Lower leg skin (tissue), 4 donors: ENCODE measurements at regions not wholly inside any gene's neighbourhood (a gene's known extent, or its start where the extent isn't known, plus 50 kb on each side); places are given as distances from the start of the nearest gene placed in this dataset.

Experiments used
- DNase-seq, 2 donors: peaks; one replicate each; pipeline ENCODE4 v3.0.0-alpha.2; 2019; ENCODE audit warnings: low spot score in 2 of 2
- H3K4me3 ChIP-seq: fragments of 200-600 bp; sonication (generic); 2 replicates; pipeline ENCODE4 v1.5.1; 2017; ENCODE audit warnings: mild to moderate bottlenecking, low read depth; ENCODE audit not compliant: poor library complexity, severe bottlenecking
- POLR2A ChIP-seq, 2 donors: fragments of 450-650 bp; IDR thresholded peaks; one replicate each; pipeline ENCODE4 v1.6.1; 2016 to 2017; ENCODE audit warnings: antibody characterized with exemption in 2 of 2, mild to moderate bottlenecking in 1 of 2, moderate library complexity in 1 of 2
- whole genome bisulfite sequencing, 2 donors: methylation state at CpG; one replicate each; pipeline ENCODE4 v1.1.5; 2018; 5-methylcytosine and 5-hydroxymethylcytosine counted together
- intact Hi-C: fragments of 100-400 bp; cut with DNase I; formaldehyde crosslinking; loops from one replicate; pipeline ENCODE4 v1.15.0; 2023; ENCODE audit warnings: low total_unique reads
- TF ChIP-seq, protein P1 (sequence below), 3 donors: fragments of 450-650 bp; IDR thresholded peaks; one replicate each; pipeline ENCODE4 v1.5.1; 2016; ENCODE audit warnings: antibody characterized with exemption in 3 of 3, mild to moderate bottlenecking in 3 of 3, moderate library complexity in 2 of 3

DNA sequence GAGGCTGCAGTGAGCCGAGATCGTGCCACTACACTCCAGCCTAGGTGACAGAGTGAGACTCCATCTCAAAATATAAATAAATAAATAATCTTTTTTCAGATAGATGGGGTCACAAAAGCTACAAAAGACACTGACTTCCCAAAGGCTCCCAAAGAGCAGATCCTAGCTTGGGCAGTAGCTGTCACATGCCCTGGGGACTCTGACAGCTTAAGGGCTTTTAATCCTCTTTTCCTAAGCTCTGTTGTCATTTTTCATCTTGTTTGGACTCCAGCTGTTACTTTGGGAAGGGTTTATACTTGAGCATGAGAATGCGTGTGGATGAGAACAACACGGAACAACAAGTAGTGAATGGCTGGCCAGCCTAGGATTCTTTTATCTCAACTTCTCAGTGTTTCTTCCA lies 231.7 kb downstream of the MZT1 start:
- 91 to 97% methylated on average over 4 of the region's 4 CpGs for WGBS, 2 donors
- H3K4me3 ChIP-seq = no peak overlapping the region
- no peak for TF ChIP-seq POLR2A (IDR thresholded peaks at IDR 0.05)
- TF ChIP-seq, protein P1, sequence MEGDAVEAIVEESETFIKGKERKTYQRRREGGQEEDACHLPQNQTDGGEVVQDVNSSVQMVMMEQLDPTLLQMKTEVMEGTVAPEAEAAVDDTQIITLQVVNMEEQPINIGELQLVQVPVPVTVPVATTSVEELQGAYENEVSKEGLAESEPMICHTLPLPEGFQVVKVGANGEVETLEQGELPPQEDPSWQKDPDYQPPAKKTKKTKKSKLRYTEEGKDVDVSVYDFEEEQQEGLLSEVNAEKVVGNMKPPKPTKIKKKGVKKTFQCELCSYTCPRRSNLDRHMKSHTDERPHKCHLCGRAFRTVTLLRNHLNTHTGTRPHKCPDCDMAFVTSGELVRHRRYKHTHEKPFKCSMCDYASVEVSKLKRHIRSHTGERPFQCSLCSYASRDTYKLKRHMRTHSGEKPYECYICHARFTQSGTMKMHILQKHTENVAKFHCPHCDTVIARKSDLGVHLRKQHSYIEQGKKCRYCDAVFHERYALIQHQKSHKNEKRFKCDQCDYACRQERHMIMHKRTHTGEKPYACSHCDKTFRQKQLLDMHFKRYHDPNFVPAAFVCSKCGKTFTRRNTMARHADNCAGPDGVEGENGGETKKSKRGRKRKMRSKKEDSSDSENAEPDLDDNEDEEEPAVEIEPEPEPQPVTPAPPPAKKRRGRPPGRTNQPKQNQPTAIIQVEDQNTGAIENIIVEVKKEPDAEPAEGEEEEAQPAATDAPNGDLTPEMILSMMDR (IDR thresholded peaks at IDR 0.05) = no peak
- intact Hi-C loops = no loop called here
- no peak for DNase-seq

DNA sequence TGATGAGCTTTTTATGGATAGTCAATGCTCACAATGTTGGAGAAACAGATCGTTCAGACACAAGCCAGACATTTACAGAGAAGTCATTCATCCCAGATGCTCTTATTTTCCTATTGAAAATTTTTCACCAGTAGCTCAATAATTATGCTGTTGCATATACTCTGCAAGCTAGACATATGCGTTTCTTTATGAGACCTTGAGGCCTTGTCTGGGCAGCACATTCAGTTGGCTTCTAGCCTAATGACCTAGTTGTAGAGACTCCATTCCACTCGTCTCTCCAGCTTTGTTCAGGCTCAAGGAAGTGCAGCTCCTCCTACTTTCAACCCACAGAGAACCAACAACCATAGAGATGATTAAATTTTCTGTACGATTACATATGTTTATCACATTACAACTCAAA lies 237.7 kb downstream of the MZT1 start:
- intact Hi-C loops = no loop called here
- WGBS, 2 donors = 33 to 36% methylated on average over 4 of the region's 4 CpGs
- DNase-seq = no peak
- TF ChIP-seq, protein P1 (IDR thresholded peaks at IDR 0.05) = no peak
- TF ChIP-seq POLR2A (IDR thresholded peaks at IDR 0.05) = no peak
- H3K4me3 ChIP-seq = no peak overlapping the region

DNA sequence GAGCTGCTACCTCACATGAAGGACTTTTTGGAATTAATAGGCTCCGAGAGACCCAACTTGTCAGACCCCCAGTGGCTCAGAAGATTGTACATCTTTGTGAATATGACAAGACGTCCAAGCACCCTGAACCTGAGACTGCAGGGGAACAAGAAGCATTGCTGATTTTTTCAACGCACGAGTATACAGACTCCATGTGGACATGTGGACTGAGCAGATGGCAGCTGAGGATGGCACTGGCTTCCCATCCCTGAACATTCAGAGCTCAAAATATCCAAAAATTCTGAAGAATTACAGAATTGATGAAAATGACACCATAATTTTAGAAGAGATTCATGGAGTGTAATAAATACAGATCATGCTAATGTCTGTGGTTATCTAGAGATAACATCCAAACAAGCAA lies 254.1 kb downstream of the MZT1 start:
- TF ChIP-seq POLR2A (IDR thresholded peaks at IDR 0.05) = no peak
- TF ChIP-seq, protein P1 (IDR thresholded peaks at IDR 0.05) = no peak
- DNase-seq = no peak
- intact Hi-C loops = no loop called here
- no peak overlapping the region for H3K4me3 ChIP-seq
- WGBS, 2 donors = 82 to 90% methylated on average over 4 of the region's 4 CpGs

DNA sequence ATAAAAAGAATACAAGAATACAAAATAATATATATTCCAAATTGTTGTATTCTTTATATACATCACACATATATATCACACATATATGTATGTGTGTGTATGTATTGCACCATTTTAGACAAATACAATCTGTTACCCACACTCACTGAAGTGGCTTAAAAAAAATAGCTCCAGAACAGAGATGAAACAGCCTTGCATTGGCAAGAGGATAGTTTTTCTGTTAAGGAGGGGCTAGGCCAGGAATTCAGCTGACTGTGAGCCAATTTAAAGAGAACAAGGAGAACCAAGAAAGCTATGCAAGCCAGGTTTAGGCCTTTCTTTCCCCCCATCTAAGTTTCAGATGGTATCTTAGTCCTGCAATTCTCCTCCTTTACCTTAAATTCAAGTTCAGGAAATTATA lies 257.5 kb downstream of the MZT1 start:
- intact Hi-C loops = no loop called here
- no peak for DNase-seq
- no peak overlapping the region for H3K4me3 ChIP-seq
- TF ChIP-seq, protein P1 (IDR thresholded peaks at IDR 0.05) = no peak
- no peak for TF ChIP-seq POLR2A (IDR thresholded peaks at IDR 0.05)

DNA sequence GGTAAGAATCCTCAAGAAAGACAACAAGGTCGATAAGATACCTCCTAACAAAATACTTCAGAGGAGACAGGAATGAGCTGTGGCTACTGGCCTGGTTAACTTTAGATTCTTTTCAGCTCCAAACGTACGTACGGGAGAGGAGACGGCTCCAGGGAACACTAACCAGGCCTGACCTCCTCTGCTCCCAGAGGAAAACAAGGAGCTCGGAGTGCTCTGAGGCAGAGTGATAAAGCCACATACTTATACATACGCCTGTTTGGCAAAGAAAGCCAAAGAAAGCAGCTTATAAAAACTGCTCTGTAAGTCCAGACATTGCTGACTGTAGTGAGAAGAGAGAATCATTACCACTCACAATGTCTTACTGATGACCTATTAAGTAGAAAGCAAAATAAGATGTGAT lies 263.9 kb downstream of the MZT1 start:
- DNase-seq = no peak
- intact Hi-C loops = no loop called here
- no peak for TF ChIP-seq POLR2A (IDR thresholded peaks at IDR 0.05)
- TF ChIP-seq, protein P1 (IDR thresholded peaks at IDR 0.05) = no peak
- no peak overlapping the region for H3K4me3 ChIP-seq
- 57 to 61% methylated on average over 7 of the region's 7 CpGs for WGBS, 2 donors

DNA sequence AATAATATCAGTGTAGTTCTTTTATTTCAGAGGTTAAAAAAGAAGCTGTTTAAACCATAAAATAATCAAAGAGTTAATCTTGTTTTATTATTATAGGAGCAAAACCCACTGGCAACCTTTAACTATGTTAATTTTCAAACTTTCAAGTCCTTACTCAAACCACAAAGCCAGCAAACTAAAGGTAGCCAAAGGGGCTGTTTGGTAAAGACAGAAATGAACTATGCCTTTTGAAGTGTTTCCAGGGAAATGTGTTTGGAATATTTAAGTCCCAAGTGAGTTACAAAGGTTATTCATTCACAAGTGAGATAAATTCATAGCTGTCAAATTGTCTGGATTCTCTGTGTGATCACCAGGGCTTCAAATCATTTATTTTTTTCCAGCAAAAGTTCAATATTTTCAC lies 264.7 kb downstream of the MZT1 start:
- DNase-seq = no peak
- TF ChIP-seq, protein P1 (IDR thresholded peaks at IDR 0.05) = no peak
- TF ChIP-seq POLR2A (IDR thresholded peaks at IDR 0.05) = no peak
- no peak overlapping the region for H3K4me3 ChIP-seq
- intact Hi-C loops = no loop called here
